ENCODE measurements at regions not wholly inside any gene's neighbourhood (a gene's known extent, or its start where the extent isn't known, plus 50 kb on each side); places are given as distances from the start of the nearest gene placed in this dataset.

DNA sequence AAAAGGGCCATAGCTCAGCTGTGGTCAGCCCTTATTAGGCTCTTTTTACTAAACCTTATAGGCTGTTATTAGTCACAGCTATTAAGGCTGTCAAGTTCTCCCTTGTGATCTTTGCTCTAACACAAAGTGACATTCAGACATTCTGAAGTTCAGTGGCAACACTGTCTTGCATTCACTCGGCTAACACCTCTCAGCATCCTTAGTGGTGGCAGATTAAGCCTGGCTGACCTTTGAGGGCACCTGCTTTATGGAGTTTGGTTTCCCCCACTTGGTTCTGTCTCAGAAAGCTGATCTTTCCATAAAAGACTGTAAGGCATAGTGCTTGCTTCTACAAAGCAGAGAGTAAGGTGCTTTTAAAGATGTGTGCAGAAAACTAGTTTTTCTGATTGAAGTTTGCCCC, 677.4 kb upstream of the TMEM132C start:
- no peak for TF ChIP-seq POLR2A (IDR thresholded peaks at IDR 0.05)
- TF ChIP-seq, protein P1, sequence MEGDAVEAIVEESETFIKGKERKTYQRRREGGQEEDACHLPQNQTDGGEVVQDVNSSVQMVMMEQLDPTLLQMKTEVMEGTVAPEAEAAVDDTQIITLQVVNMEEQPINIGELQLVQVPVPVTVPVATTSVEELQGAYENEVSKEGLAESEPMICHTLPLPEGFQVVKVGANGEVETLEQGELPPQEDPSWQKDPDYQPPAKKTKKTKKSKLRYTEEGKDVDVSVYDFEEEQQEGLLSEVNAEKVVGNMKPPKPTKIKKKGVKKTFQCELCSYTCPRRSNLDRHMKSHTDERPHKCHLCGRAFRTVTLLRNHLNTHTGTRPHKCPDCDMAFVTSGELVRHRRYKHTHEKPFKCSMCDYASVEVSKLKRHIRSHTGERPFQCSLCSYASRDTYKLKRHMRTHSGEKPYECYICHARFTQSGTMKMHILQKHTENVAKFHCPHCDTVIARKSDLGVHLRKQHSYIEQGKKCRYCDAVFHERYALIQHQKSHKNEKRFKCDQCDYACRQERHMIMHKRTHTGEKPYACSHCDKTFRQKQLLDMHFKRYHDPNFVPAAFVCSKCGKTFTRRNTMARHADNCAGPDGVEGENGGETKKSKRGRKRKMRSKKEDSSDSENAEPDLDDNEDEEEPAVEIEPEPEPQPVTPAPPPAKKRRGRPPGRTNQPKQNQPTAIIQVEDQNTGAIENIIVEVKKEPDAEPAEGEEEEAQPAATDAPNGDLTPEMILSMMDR (IDR thresholded peaks at IDR 0.05) = no peak
